Peyer's patch (tissue), 4 donors: ENCODE measurements at regions not wholly inside any gene's neighbourhood (a gene's known extent, or its start where the extent isn't known, plus 50 kb on each side); places are given as distances from the start of the nearest gene placed in this dataset.

Source experiments
- DNase-seq, 3 donors: peaks; one replicate each; pipeline ENCODE4 v3.0.0-alpha.2; 2017 to 2019
- H3K27ac ChIP-seq, 4 donors: fragments of 200-600 bp; sonication (generic); one replicate each; pipeline ENCODE4 v1.5.1; 2016 to 2019
- H3K27me3 ChIP-seq, 2 donors: fragments of 200-600 bp; sonication (generic); one replicate each; pipeline ENCODE4 v1.5.1; 2019
- H3K36me3 ChIP-seq, 3 donors: fragments of 200-600 bp; sonication (generic); one replicate each; pipeline ENCODE4 v1.5.1; 2016 to 2019
- H3K4me1 ChIP-seq, 4 donors: fragments of 200-600 bp; sonication (generic); one replicate each; pipeline ENCODE4 v1.5.1; 2016 to 2019
- H3K4me3 ChIP-seq, 4 donors: fragments of 200-600 bp; sonication (generic); 1 replicate in 3 of 4; 2 replicates in 1 of 4; pipeline ENCODE4 v1.5.1; 2016 to 2019; ENCODE audit warnings: mild to moderate bottlenecking in 1 of 4
- H3K9me3 ChIP-seq, 4 donors: fragments of 200-600 bp; sonication (generic); one replicate each; pipeline ENCODE4 v1.5.1; 2016 to 2019; ENCODE audit warnings: mild to moderate bottlenecking in 1 of 4
- CTCF ChIP-seq, 6 experiments: fragments of 450-650 bp in 4 of 6; fragments of 200-600 bp in 2 of 6; sonication (generic) in 1 of 6; IDR thresholded peaks; one replicate each; pipeline ENCODE4 v1.5.1; 2017 to 2019; ENCODE audit warnings: antibody characterized with exemption in 6 of 6, mild to moderate bottlenecking in 3 of 6, moderate library complexity in 1 of 6
- POLR2A ChIP-seq, 2 donors: fragments of 450-650 bp; IDR thresholded peaks; one replicate each; pipeline ENCODE4 v1.5.1; 2017; ENCODE audit warnings: antibody characterized with exemption in 2 of 2, mild to moderate bottlenecking in 2 of 2, moderate library complexity in 2 of 2

GRCh38 chr10:29765330-29765729 is 130.6 kb upstream of the SVIL start:
- no peak for DNase-seq
- TF ChIP-seq CTCF (IDR thresholded peaks at IDR 0.05): no peak
- TF ChIP-seq POLR2A (IDR thresholded peaks at IDR 0.05): no peak
- Histone ChIP-seq H3K4me3 (no peak overlapping the region), H3K36me3 (no peaks in the 10 kb centered on the region), H3K27me3 (no peaks in the 10 kb centered on the region), H3K27ac (no peak overlapping the region), H3K4me1 (peaks cover 0 to 3% (median 0%) of the 10 kb centered on the region in 4 donors), H3K9me3 (no peaks in the 10 kb centered on the region)

- Histone ChIP-seq H3K36me3 (no peaks in the 10 kb centered on the region), H3K27ac (no peak overlapping the region), H3K4me3 (no peak overlapping the region), H3K27me3 (no peaks in the 10 kb centered on the region), H3K9me3 (no peaks in the 10 kb centered on the region), H3K4me1 (peaks cover 0 to 5% (median 0%) of the 10 kb centered on the region in 4 donors)
- no peak for DNase-seq
- TF ChIP-seq POLR2A (IDR thresholded peaks at IDR 0.05) (no peak), CTCF (IDR thresholded peaks at IDR 0.05) (no peak)
Observed at GRCh38 chr10:29763396-29763795, 128.6 kb upstream of the SVIL start.

DNA sequence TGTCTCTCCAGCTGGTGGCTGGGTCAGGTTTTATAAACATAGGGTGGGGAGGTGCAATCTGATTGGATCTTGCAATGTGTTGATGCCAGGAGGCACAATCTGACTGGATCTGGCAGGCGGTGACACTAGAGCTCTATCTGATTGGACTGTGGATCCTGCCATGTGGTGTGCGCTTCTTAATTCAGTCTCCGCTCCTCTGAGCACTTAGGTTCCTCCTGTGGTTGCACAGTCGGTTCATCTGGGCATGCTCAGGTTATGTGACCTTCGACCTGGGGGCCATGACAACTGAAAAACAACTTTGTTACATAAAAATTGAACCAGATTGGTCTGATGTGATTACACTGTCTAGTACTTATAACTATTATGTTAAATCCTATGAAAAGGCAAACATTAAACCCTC is 127.1 kb upstream of the SVIL start:
- no peaks in the 10 kb centered on the region for H3K36me3 ChIP-seq
- TF ChIP-seq POLR2A (IDR thresholded peaks at IDR 0.05) (no peak), CTCF (IDR thresholded peaks at IDR 0.05) (no peak)
- no peak for DNase-seq
- no peak overlapping the region for H3K27ac ChIP-seq
- H3K4me3 ChIP-seq: no peak overlapping the region
- H3K4me1 ChIP-seq: peaks cover 0 to 11% (median 0%) of the 10 kb centered on the region in 4 donors
- no peaks in the 10 kb centered on the region for H3K27me3 ChIP-seq
- no peaks in the 10 kb centered on the region for H3K9me3 ChIP-seq

DNA sequence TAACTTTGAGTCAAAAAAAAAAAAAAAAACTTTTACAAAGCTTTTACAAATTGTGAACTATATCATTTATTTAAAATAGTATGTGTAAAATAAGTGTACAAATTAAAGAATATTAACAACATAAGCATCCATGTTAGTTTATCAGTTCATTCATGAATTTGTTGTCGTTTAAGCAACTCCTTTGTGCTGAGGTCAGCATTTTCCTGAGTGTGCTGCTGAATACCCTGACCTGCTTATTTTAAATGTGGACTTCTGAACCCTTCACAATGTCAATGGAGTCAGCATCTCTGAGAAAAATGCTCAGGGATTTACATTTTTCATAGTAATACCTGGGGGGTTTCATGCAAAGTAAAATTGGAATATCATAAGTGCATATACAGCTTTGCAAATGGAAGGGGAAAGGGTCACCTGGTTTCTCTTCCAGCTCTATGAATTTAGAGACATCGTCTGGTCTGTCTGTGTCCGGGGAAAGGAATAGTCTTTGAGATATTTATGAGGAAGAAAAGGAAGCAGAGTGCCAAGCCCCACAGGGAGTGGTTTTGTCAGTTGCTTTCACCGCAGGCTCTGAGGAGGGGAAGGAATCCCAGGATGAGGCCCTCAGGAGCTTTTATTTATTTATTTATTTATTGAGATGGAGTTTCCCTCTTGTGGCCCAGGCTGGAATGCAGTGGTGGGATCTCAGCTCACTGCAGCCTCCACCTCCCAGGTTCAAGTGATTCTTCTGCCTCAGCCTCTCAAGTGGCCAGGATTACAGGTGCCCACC is 125.5 kb upstream of the SVIL start:
- H3K9me3 ChIP-seq: no peaks in the 10 kb centered on the region
- TF ChIP-seq POLR2A (IDR thresholded peaks at IDR 0.05) (no peak), CTCF (IDR thresholded peaks at IDR 0.05) (no peak)
- H3K4me1 ChIP-seq: peaks cover 0 to 11% (median 0%) of the 10 kb centered on the region in 4 donors
- no peaks in the 10 kb centered on the region for H3K27me3 ChIP-seq
- H3K36me3 ChIP-seq: no peaks in the 10 kb centered on the region
- DNase-seq: no peak
- H3K27ac ChIP-seq: no peak overlapping the region
- no peak overlapping the region for H3K4me3 ChIP-seq

- H3K27ac ChIP-seq: no peak overlapping the region
- TF ChIP-seq POLR2A (IDR thresholded peaks at IDR 0.05): no peak
- no peak for TF ChIP-seq CTCF (IDR thresholded peaks at IDR 0.05)
- H3K9me3 ChIP-seq: no peaks in the 10 kb centered on the region
- H3K27me3 ChIP-seq: no peaks in the 10 kb centered on the region
- DNase-seq: no peak
- no peaks in the 10 kb centered on the region for H3K36me3 ChIP-seq
- H3K4me3 ChIP-seq: no peak overlapping the region
- peaks cover 0 to 11% (median 0%) of the 10 kb centered on the region in 4 donors for H3K4me1 ChIP-seq
Observed at GRCh38 chr10:29757551-29758297, 123.0 kb upstream of the SVIL start.
